RWPE1 (cell line): ENCODE measurements at regions not wholly inside any gene's neighbourhood (a gene's known extent, or its start where the extent isn't known, plus 50 kb on each side); places are given as distances from the start of the nearest gene placed in this dataset.

Experiments
- CTCF ChIA-PET: fragments of 350-600 bp; sonication (Branson Sonifier 250); formaldehyde crosslinking; extraction: SDS; loops from one replicate; lab custom pipeline; 2021; lab: Yijun Ruan, JAX
- POLR2A ChIA-PET: fragments of 400-600 bp; formaldehyde crosslinking; extraction: SDS; loops from one replicate; lab custom pipeline; 2020; ENCODE audit warnings: antibody characterized with exemption; ENCODE audit not compliant: low non-redundant PET; lab: Yijun Ruan, JAX
- DNase-seq: peaks from one replicate; pipeline ENCODE4 v3.0.0; 2012; ENCODE audit warnings: low spot score
- H3K27ac ChIP-seq: fragments of 450-650 bp; 2 replicates; pipeline ENCODE4 v1.5.1; 2017
- CTCF ChIP-seq: fragments of 450-650 bp; conservative IDR thresholded peaks from 2 replicates; pipeline ENCODE4 v1.5.1; 2017; ENCODE audit warnings: low read depth, mild to moderate bottlenecking

GRCh38 chr1:81128079-81128478, 672.7 kb upstream of the ADGRL2 start:
- POLR2A ChIA-PET: no interaction called here
- no peak for TF ChIP-seq CTCF
- H3K27ac ChIP-seq: no peak overlapping the region
- CTCF ChIA-PET: no interaction called here
- DNase-seq: no peak

GRCh38 chr1:81126989-81127581, 673.6 kb upstream of the ADGRL2 start:
- no peak overlapping the region for H3K27ac ChIP-seq
- no peak for TF ChIP-seq CTCF
- CTCF ChIA-PET: interaction anchor here (0.5 kb wide), 1 partner anchor 146 kb away, joined by 3 read pairs; no protein-coding TSS in a partner anchor
- POLR2A ChIA-PET: no interaction called here
- no peak for DNase-seq

- POLR2A ChIA-PET: no interaction called here
- DNase-seq: no peak
- no peak for TF ChIP-seq CTCF
- CTCF ChIA-PET: no interaction called here
- H3K27ac ChIP-seq: no peak overlapping the region
These were observed 675.1 kb upstream of the ADGRL2 start for GRCh38 chr1:81125672-81126071.

- CTCF ChIA-PET: no interaction called here
- POLR2A ChIA-PET: no interaction called here
- no peak overlapping the region for H3K27ac ChIP-seq
- TF ChIP-seq CTCF: no peak
- DNase-seq: no peak
These were observed 679.4 kb upstream of the ADGRL2 start for GRCh38 chr1:81121306-81121705.

GRCh38 chr1:81119319-81119718, 681.4 kb upstream of the ADGRL2 start:
- POLR2A ChIA-PET: no interaction called here
- DNase-seq: peak; percentile 28
- H3K27ac ChIP-seq: no peak overlapping the region
- CTCF ChIA-PET: no interaction called here
- no peak for TF ChIP-seq CTCF

- no peak for TF ChIP-seq CTCF
- DNase-seq: peak; percentile 8
- H3K27ac ChIP-seq: no peak overlapping the region
- POLR2A ChIA-PET: no interaction called here
- CTCF ChIA-PET: no interaction called here
These were observed 682.2 kb upstream of the ADGRL2 start for GRCh38 chr1:81118550-81118949.
